ENCODE measurements at regions not wholly inside any gene's neighbourhood (a gene's known extent, or its start where the extent isn't known, plus 50 kb on each side); places are given as distances from the start of the nearest gene placed in this dataset.
"Not testable (repeated sequence)": the region's sequence is repeated elsewhere in the genome, so short reads cannot be mapped to it uniquely, and the experiment has no call there.

GRCh38 chr7:1300206-1300605, 67.5 kb downstream of the UNCX start:
- no peak for DNase-seq (ENCODE audit: low spot score)

GRCh38 chr7:1300636-1301035, 68.0 kb downstream of the UNCX start:
- DNase-seq (ENCODE audit: low spot score) = no peak

GRCh38 chr7:1301054-1301881, 68.6 kb downstream of the UNCX start:
- no peak for DNase-seq (ENCODE audit: low spot score)

- no peak for DNase-seq (ENCODE audit: low spot score)
Observed at GRCh38 chr7:1301882-1302251, 69.2 kb downstream of the UNCX start.

GRCh38 chr7:1302936-1303335, 70.3 kb downstream of the UNCX start:
- no peak for DNase-seq (ENCODE audit: low spot score)

GRCh38 chr7:1304011-1304410, 71.3 kb downstream of the UNCX start:
- DNase-seq (ENCODE audit: low spot score) = not testable (repeated sequence)

GRCh38 chr7:1305873-1306272, 73.2 kb downstream of the UNCX start:
- no peak for DNase-seq (ENCODE audit: low spot score)

GRCh38 chr7:1307828-1308227, 75.2 kb downstream of the UNCX start:
- DNase-seq (ENCODE audit: low spot score) = no peak

- DNase-seq (ENCODE audit: low spot score) = no peak
Observed at GRCh38 chr7:1309290-1309689, 76.6 kb downstream of the UNCX start.

- DNase-seq (ENCODE audit: low spot score) = no peak
Observed at GRCh38 chr7:1309996-1310395, 77.3 kb downstream of the UNCX start.

GRCh38 chr7:1310936-1311335, 78.3 kb downstream of the UNCX start:
- DNase-seq (ENCODE audit: low spot score) = no peak

- no peak for DNase-seq (ENCODE audit: low spot score)
Observed at GRCh38 chr7:1311406-1312135, 78.9 kb downstream of the UNCX start.

- DNase-seq (ENCODE audit: low spot score) = no peak
Observed at GRCh38 chr7:1312136-1313070, 79.7 kb downstream of the UNCX start.

- DNase-seq (ENCODE audit: low spot score) = no peak
Observed at GRCh38 chr7:1313613-1314012, 80.9 kb downstream of the UNCX start.

- DNase-seq (ENCODE audit: low spot score) = no peak
Observed at GRCh38 chr7:1314021-1314907, 81.6 kb downstream of the UNCX start.

GRCh38 chr7:1314908-1315450, 82.3 kb downstream of the UNCX start:
- no peak for DNase-seq (ENCODE audit: low spot score)

GRCh38 chr7:1316086-1316485, 83.4 kb downstream of the UNCX start:
- DNase-seq (ENCODE audit: low spot score) = no peak

- no peak for DNase-seq (ENCODE audit: low spot score)
Observed at GRCh38 chr7:1317646-1318045, 85.0 kb downstream of the UNCX start.

GRCh38 chr7:1318051-1318450, 85.4 kb downstream of the UNCX start:
- no peak for DNase-seq (ENCODE audit: low spot score)

- DNase-seq (ENCODE audit: low spot score) = no peak
Observed at GRCh38 chr7:1318661-1319060, 86.0 kb downstream of the UNCX start.

- no peak for DNase-seq (ENCODE audit: low spot score)
Observed at GRCh38 chr7:1320616-1321240, 88.1 kb downstream of the UNCX start.
